Ishikawa (cell line): ENCODE measurements at regions not wholly inside any gene's neighbourhood (a gene's known extent, or its start where the extent isn't known, plus 50 kb on each side); places are given as distances from the start of the nearest gene placed in this dataset.

Experiments used
- EP300 ChIP-seq: IDR thresholded peaks from 2 replicates; pipeline ENCODE4 v1.6.1; 2012; ENCODE audit warnings: borderline replicate concordance
- FOXM1 ChIP-seq: IDR thresholded peaks from 2 replicates; pipeline ENCODE4 v1.6.1; 2012; ENCODE audit warnings: low read depth, borderline replicate concordance
- RAD21 ChIP-seq: IDR thresholded peaks from 2 replicates; pipeline ENCODE4 v1.6.1; 2012; ENCODE audit warnings: low read depth
- TCF12 ChIP-seq: IDR thresholded peaks from 2 replicates; pipeline ENCODE4 v1.6.1; 2012; ENCODE audit warnings: low read depth
- TEAD4 ChIP-seq: IDR thresholded peaks from 2 replicates; pipeline ENCODE4 v1.6.1; 2012
- YY1 ChIP-seq: IDR thresholded peaks from 2 replicates; pipeline ENCODE4 v1.6.1; 2012; ENCODE audit warnings: low read depth
- TF ChIP-seq, protein P1 (sequence below): IDR thresholded peaks from 2 replicates; pipeline ENCODE4 v1.6.1; 2012
- TF ChIP-seq, protein P2 (sequence below): IDR thresholded peaks from 2 replicates; pipeline ENCODE4 v1.6.1; 2012; ENCODE audit warnings: low read depth, mild to moderate bottlenecking
- TF ChIP-seq, protein P3 (sequence below): IDR thresholded peaks from 2 replicates; pipeline ENCODE4 v1.6.1; 2012

GRCh38 chr1:95415146-95415545 is 181.1 kb downstream of the RWDD3 start:
- TF ChIP-seq FOXM1, result no peak
- TF ChIP-seq, protein P1, sequence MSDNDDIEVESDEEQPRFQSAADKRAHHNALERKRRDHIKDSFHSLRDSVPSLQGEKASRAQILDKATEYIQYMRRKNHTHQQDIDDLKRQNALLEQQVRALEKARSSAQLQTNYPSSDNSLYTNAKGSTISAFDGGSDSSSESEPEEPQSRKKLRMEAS, result no peak
- TF ChIP-seq, protein P2, sequence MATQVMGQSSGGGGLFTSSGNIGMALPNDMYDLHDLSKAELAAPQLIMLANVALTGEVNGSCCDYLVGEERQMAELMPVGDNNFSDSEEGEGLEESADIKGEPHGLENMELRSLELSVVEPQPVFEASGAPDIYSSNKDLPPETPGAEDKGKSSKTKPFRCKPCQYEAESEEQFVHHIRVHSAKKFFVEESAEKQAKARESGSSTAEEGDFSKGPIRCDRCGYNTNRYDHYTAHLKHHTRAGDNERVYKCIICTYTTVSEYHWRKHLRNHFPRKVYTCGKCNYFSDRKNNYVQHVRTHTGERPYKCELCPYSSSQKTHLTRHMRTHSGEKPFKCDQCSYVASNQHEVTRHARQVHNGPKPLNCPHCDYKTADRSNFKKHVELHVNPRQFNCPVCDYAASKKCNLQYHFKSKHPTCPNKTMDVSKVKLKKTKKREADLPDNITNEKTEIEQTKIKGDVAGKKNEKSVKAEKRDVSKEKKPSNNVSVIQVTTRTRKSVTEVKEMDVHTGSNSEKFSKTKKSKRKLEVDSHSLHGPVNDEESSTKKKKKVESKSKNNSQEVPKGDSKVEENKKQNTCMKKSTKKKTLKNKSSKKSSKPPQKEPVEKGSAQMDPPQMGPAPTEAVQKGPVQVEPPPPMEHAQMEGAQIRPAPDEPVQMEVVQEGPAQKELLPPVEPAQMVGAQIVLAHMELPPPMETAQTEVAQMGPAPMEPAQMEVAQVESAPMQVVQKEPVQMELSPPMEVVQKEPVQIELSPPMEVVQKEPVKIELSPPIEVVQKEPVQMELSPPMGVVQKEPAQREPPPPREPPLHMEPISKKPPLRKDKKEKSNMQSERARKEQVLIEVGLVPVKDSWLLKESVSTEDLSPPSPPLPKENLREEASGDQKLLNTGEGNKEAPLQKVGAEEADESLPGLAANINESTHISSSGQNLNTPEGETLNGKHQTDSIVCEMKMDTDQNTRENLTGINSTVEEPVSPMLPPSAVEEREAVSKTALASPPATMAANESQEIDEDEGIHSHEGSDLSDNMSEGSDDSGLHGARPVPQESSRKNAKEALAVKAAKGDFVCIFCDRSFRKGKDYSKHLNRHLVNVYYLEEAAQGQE, result no peak
- no peak for TF ChIP-seq TCF12
- TF ChIP-seq RAD21, result no peak
- TF ChIP-seq EP300, result no peak
- no peak for TF ChIP-seq TEAD4
- TF ChIP-seq YY1, result no peak
- TF ChIP-seq, protein P3, sequence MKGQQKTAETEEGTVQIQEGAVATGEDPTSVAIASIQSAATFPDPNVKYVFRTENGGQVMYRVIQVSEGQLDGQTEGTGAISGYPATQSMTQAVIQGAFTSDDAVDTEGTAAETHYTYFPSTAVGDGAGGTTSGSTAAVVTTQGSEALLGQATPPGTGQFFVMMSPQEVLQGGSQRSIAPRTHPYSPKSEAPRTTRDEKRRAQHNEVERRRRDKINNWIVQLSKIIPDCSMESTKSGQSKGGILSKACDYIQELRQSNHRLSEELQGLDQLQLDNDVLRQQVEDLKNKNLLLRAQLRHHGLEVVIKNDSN, result no peak
